K562 (cell line): ENCODE measurements at regions not wholly inside any gene's neighbourhood (a gene's known extent, or its start where the extent isn't known, plus 50 kb on each side); places are given as distances from the start of the nearest gene placed in this dataset.

Experiments used
- ATAC-seq: fragments of 200-7000 bp; cut with Tn5 transposase; 3 replicates; pipeline ENCODE4 v1.9.1; 2020; ENCODE audit warnings: moderate library complexity
- BruUV-seq: library from RNA; stranded (reverse); fragments of 400-500 nt; replicated peaks from 2 replicates; lab custom pipeline; 2021; lab: Mats Ljungman, UMichigan
- CTCF ChIA-PET: fragments of 300-600 bp; formaldehyde crosslinking; extraction: SDS; loops from one replicate; lab custom pipeline; 2021; ENCODE audit warnings: low intra/inter-chr PET ratio; lab: Yijun Ruan, JAX
- POLR2A ChIA-PET: fragments of 300-600, 350-650 bp; sonication (Branson Sonifier 250); formaldehyde crosslinking; extraction: SDS; loops from one replicate; lab custom pipeline; 2021; ENCODE audit warnings: antibody characterized with exemption, inconsistent platforms; lab: Yijun Ruan, JAX
- DNase-seq, 4 experiments: peaks; one replicate each; pipeline versions ENCODE4 v3.0.0 to v3.0.0-alpha.2; 2011 to 2018; ENCODE audit warnings: low spot score in 3 of 4, mixed read lengths in 3 of 4; ENCODE audit errors: extremely low read depth in 1 of 4
- FAIRE-seq: peaks from 2 replicates; lab custom pipeline; 2011; peaks lifted over from hg19 to GRCh38; lab: Jason Lieb, UNC
- H2AFZ ChIP-seq: 2 replicates; pipeline ENCODE4 v1.6.0; 2011; ENCODE audit warnings: low read depth, low read length, control low read depth, inconsistent platforms
- H3K27ac ChIP-seq: fragments of 200-600 bp; 3 replicates; pipeline ENCODE4 v1.8.0; 2011; ENCODE audit warnings: low read depth, mild to moderate bottlenecking, control low read depth, inconsistent platforms, low read length, moderate library complexity, mixed read lengths; ENCODE audit errors: extremely low read depth
- H3K27me3 ChIP-seq, 2 experiments: fragments of 300-600 bp in 1 of 2; 2 replicates in 1 of 2; 3 replicates in 1 of 2; pipeline versions ENCODE4 v1.6.0 to v1.8.0; 2011; ENCODE audit warnings: inconsistent platforms in 2 of 2, low read length in 2 of 2, mild to moderate bottlenecking in 1 of 2, mixed read lengths in 1 of 2, moderate library complexity in 1 of 2; ENCODE audit not compliant: control insufficient read depth in 2 of 2, insufficient read depth in 2 of 2
- H3K36me3 ChIP-seq: fragments of 300-600 bp; 3 replicates; pipeline ENCODE4 v1.8.0; 2011; ENCODE audit warnings: mild to moderate bottlenecking, low read length, inconsistent platforms; ENCODE audit not compliant: control insufficient read depth, insufficient read depth
- H3K4me1 ChIP-seq, 2 experiments: fragments of 200-600 bp in 1 of 2; replicated peaks in 1 of 2; 2 replicates in 1 of 2; 3 replicates in 1 of 2; pipeline versions ENCODE4 v1.5.1 to v1.8.0; 2011; ENCODE audit warnings: inconsistent platforms in 2 of 2, low read length in 2 of 2, mild to moderate bottlenecking in 1 of 2, mixed read lengths in 1 of 2, moderate library complexity in 1 of 2; ENCODE audit not compliant: control insufficient read depth in 2 of 2, insufficient read depth in 2 of 2
- H3K4me2 ChIP-seq: 2 replicates; pipeline ENCODE4 v1.6.1; 2011; ENCODE audit warnings: low read length, control low read depth, inconsistent platforms, mixed read lengths; ENCODE audit not compliant: insufficient read depth
- H3K4me3 ChIP-seq: fragments of 200-600 bp; sonication (generic), shearing (Covaris generic); 2 replicates; pipeline ENCODE4 v1.5.1; 2016; ENCODE audit warnings: control low read depth, inconsistent platforms
- H3K79me2 ChIP-seq: fragments of 200-600 bp; 3 replicates; pipeline ENCODE4 v1.8.0; 2011; ENCODE audit warnings: low read length, inconsistent platforms; ENCODE audit not compliant: control insufficient read depth, insufficient read depth
- H3K9ac ChIP-seq, 2 experiments: 2 replicates each; pipeline versions ENCODE4 v1.6.0 to v1.6.1; 2011; ENCODE audit warnings: low read depth in 2 of 2, low read length in 2 of 2, control low read depth in 1 of 2, inconsistent platforms in 1 of 2, mild to moderate bottlenecking in 1 of 2, mixed read lengths in 1 of 2; ENCODE audit not compliant: insufficient read depth in 1 of 2
- H3K9me1 ChIP-seq: one replicate; pipeline ENCODE4 v1.6.0; 2011; ENCODE audit warnings: inconsistent platforms, mild to moderate bottlenecking, low read length, moderate library complexity; ENCODE audit not compliant: control insufficient read depth, insufficient read depth
- H3K9me3 ChIP-seq: replicated peaks from 2 replicates; pipeline ENCODE4 v1.5.1; 2011; ENCODE audit warnings: low read depth, low read length, inconsistent platforms; ENCODE audit not compliant: control insufficient read depth, insufficient read depth
- H4K20me1 ChIP-seq: replicated peaks from 2 replicates; pipeline ENCODE4 v1.6.1; 2011; ENCODE audit warnings: low read length, inconsistent platforms, mixed read lengths; ENCODE audit not compliant: control insufficient read depth, insufficient read depth
- ETV5 ChIP-seq: sonication (generic); formaldehyde crosslinking; IDR thresholded peaks from 2 replicates; pipeline ENCODE4 v1.4.0; 2020; ENCODE audit warnings: low read depth, mild to moderate bottlenecking, missing genetic modification reagents
- NCOA6 ChIP-seq: fragments of 450-650 bp; IDR thresholded peaks from 2 replicates; pipeline ENCODE4 v1.6.1; 2017; ENCODE audit warnings: mild to moderate bottlenecking
- RAD51 ChIP-seq: fragments of 450-650 bp; IDR thresholded peaks from 2 replicates; pipeline ENCODE4 v1.7.1; 2016; ENCODE audit warnings: low read depth, mild to moderate bottlenecking, borderline replicate concordance
- RBM25 ChIP-seq: fragments of 200-400 bp; formaldehyde crosslinking; IDR thresholded peaks from 2 replicates; pipeline ENCODE4 v1.6.1; 2018; ENCODE audit warnings: low read length, low read depth, moderate library complexity; ENCODE audit not compliant: severe bottlenecking
- ZBTB8A ChIP-seq: fragments of 450-650 bp; IDR thresholded peaks from 2 replicates; pipeline ENCODE4 v1.6.1; 2018; ENCODE audit warnings: mild to moderate bottlenecking, moderate library complexity; ENCODE audit not compliant: partially characterized antibody
- ZNF184 ChIP-seq: sonication (generic); formaldehyde crosslinking; IDR thresholded peaks from 2 replicates; pipeline ENCODE4 v1.5.0; 2020; ENCODE audit warnings: missing genetic modification reagents
- WGBS: fragments of 100-300 bp; shearing (Covaris generic); methylation state at CpG from one replicate; pipeline ENCODE4 v1.1.6; 2016; ENCODE audit warnings: low coverage, mixed read lengths; ENCODE audit not compliant: insufficient coverage; ENCODE audit errors: missing lambda C conversion rate; 5-methylcytosine and 5-hydroxymethylcytosine counted together
- in situ Hi-C: fragments of 300-500 bp; cut with MboI; formaldehyde crosslinking; loops from 4 replicates; pipeline ENCODE4 v1.15.0; 2018; ENCODE audit warnings: inconsistent platforms, mixed read lengths
- intact Hi-C: fragments of 100-400 bp; cut with micrococcal nuclease; formaldehyde crosslinking; loops from 2 replicates; pipeline ENCODE4 v1.14.2; 2022
- TF ChIP-seq, protein P1 (sequence below): fragments of 450-650 bp; IDR thresholded peaks from 2 replicates; pipeline ENCODE4 v1.6.1; 2016; ENCODE audit warnings: antibody characterized with exemption

GRCh38 chr6:101257163-101257562 is 136.3 kb upstream of the GRIK2 start:
- no peaks in the 10 kb centered on the region for H3K79me2 ChIP-seq
- in situ Hi-C loops (no loop called here), intact Hi-C loops (no loop called here)
- no peaks in the 10 kb centered on the region for H4K20me1 ChIP-seq
- H3K9me3 ChIP-seq = 0 out of 2 replicates have a peak, but pooled peaks cover 1% of the 10 kb centered on the region
- H3K27me3 ChIP-seq = no peaks in the 10 kb centered on the region
- no peak overlapping the region for H3K27ac ChIP-seq
- ChIA-PET POLR2A (no interaction called here), CTCF (no interaction called here)
- H3K9ac ChIP-seq = no peak overlapping the region
- H3K9me1 ChIP-seq = no peaks in the 10 kb centered on the region
- BruUV-seq = no TSS peak
- no peak for ATAC-seq
- H3K36me3 ChIP-seq = no peaks in the 10 kb centered on the region
- H2AFZ ChIP-seq = no peak overlapping the region
- FAIRE-seq = no peak
- TF ChIP-seq RBM25 = peak; percentile 53
- TF ChIP-seq, protein P1, sequence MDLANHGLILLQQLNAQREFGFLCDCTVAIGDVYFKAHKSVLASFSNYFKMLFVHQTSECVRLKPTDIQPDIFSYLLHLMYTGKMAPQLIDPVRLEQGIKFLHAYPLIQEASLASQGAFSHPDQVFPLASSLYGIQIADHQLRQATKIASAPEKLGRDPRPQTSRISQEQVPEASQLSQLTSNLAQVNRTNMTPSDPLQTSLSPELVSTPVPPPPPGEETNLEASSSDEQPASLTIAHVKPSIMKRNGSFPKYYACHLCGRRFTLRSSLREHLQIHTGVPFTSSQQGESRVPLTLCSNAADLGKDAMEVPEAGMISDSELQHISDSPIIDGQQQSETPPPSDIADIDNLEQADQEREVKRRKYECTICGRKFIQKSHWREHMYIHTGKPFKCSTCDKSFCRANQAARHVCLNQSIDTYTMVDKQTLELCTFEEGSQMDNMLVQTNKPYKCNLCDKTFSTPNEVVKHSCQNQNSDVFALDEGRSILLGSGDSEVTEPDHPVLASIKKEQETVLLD = no peak
- TF ChIP-seq ZNF184 (CRISPR knock-in tag) = peak; percentile 69; the same call in 1 of the 2 replicates
- H3K4me2 ChIP-seq = no peak overlapping the region
- no peaks in the 10 kb centered on the region for H3K4me1 ChIP-seq
- DNase-seq = no peak
- H3K4me3 ChIP-seq = no peak overlapping the region

- H2AFZ ChIP-seq = no peak overlapping the region
- H3K9me1 ChIP-seq = no peaks in the 10 kb centered on the region
- intact Hi-C loops (no loop called here), in situ Hi-C loops (no loop called here)
- ChIA-PET POLR2A (no interaction called here), CTCF (no interaction called here)
- H3K27ac ChIP-seq = no peak overlapping the region
- no peak overlapping the region for H3K4me3 ChIP-seq
- ATAC-seq = no peak
- no peak for FAIRE-seq
- no peak overlapping the region for H3K4me2 ChIP-seq
- no peaks in the 10 kb centered on the region for H3K79me2 ChIP-seq
- H3K27me3 ChIP-seq = no peaks in the 10 kb centered on the region
- no peak for TF ChIP-seq RAD51
- TF ChIP-seq ETV5 = no peak
- TF ChIP-seq NCOA6 = no peak
- TF ChIP-seq ZBTB8A = no peak
- H3K36me3 ChIP-seq = no peaks in the 10 kb centered on the region
- no peak for DNase-seq
- 0 out of 2 replicates have a peak, but pooled peaks cover 1% of the 10 kb centered on the region for H3K9me3 ChIP-seq
- BruUV-seq = no TSS peak
- no peaks in the 10 kb centered on the region for H4K20me1 ChIP-seq
- no peak overlapping the region for H3K9ac ChIP-seq
- no peaks in the 10 kb centered on the region for H3K4me1 ChIP-seq
- whole genome bisulfite sequencing = 1% methylated on average over 5 of the region's 5 CpGs
Observed at GRCh38 chr6:101259505-101259904, 134.0 kb upstream of the GRIK2 start.
